GM12878 (cell line): ENCODE measurements at regions not wholly inside any gene's neighbourhood (a gene's known extent, or its start where the extent isn't known, plus 50 kb on each side); places are given as distances from the start of the nearest gene placed in this dataset.

Source experiments
- ATAC-seq: fragments of 200-7000 bp; cut with Tn5 transposase; 3 replicates; pipeline ENCODE4 v1.9.1; 2020; ENCODE audit warnings: mild to moderate bottlenecking, moderate library complexity
- BruUV-seq: library from RNA; stranded (reverse); fragments of 400-500 nt; replicated peaks from 2 replicates; lab custom pipeline; 2021; lab: Mats Ljungman, UMichigan
- CTCF ChIA-PET: fragments of 300-600 bp; sonication (Branson Sonifier 250); formaldehyde crosslinking; extraction: SDS; loops from one replicate; lab custom pipeline; 2021; ENCODE audit warnings: inconsistent platforms; lab: Yijun Ruan, JAX
- POLR2A ChIA-PET: fragments of 350-600 bp; formaldehyde crosslinking; extraction: SDS; loops from one replicate; lab custom pipeline; 2021; ENCODE audit warnings: inconsistent platforms; lab: Charles Lee
- RAD21 ChIA-PET: fragments of 300-600 bp; sonication (Branson Sonifier 250); formaldehyde crosslinking; loops from one replicate; lab custom pipeline; 2023; ENCODE audit warnings: antibody characterized with exemption; ENCODE audit not compliant: unreplicated experiment; lab: Charles Lee
- SMC1A ChIA-PET: fragments of 300-600 bp; sonication (Branson Sonifier 250); formaldehyde crosslinking; loops from one replicate; lab custom pipeline; 2023; ENCODE audit not compliant: unreplicated experiment, uncharacterized antibody; lab: Charles Lee
- DNase-seq: peaks from one replicate; pipeline ENCODE4 v3.0.0-alpha.2; 2011; ENCODE audit warnings: low read depth, low spot score
- FAIRE-seq: peaks from 3 replicates; lab custom pipeline; 2011; peaks lifted over from hg19 to GRCh38; lab: Jason Lieb, UNC
- H2AFZ ChIP-seq: 2 replicates; pipeline ENCODE4 v1.6.0; 2011; ENCODE audit warnings: low read depth, low read length, control low read depth; ENCODE audit not compliant: control insufficient read depth
- H3K27ac ChIP-seq: 2 replicates; pipeline ENCODE4 v1.5.1; 2011; ENCODE audit warnings: control low read depth; ENCODE audit not compliant: control insufficient read depth, insufficient read depth
- H3K27me3 ChIP-seq, 2 experiments: replicated peaks in 1 of 2; 2 replicates each; pipeline versions ENCODE4 v1.6.0 to v1.6.1; 2011; ENCODE audit warnings: low read length in 1 of 2; ENCODE audit not compliant: control insufficient read depth in 2 of 2, insufficient read depth in 2 of 2
- H3K36me3 ChIP-seq, 2 experiments: 2 replicates each; pipeline ENCODE4 v1.5.1; 2011; ENCODE audit warnings: low read length in 1 of 2; ENCODE audit not compliant: control insufficient read depth in 2 of 2, insufficient read depth in 2 of 2
- H3K4me1 ChIP-seq: 2 replicates; pipeline ENCODE4 v1.6.1; 2011; ENCODE audit warnings: mild to moderate bottlenecking, low read length, moderate library complexity, mixed read lengths; ENCODE audit not compliant: control insufficient read depth, insufficient read depth
- H3K4me2 ChIP-seq: 2 replicates; pipeline ENCODE4 v1.6.0; 2011; ENCODE audit warnings: control low read depth; ENCODE audit not compliant: control insufficient read depth, insufficient read depth
- H3K4me3 ChIP-seq: fragments of 200-600 bp; sonication (generic); 2 replicates; pipeline ENCODE4 v1.5.1; 2016
- H3K79me2 ChIP-seq: 2 replicates; pipeline ENCODE4 v1.6.0; 2011; ENCODE audit warnings: low read length; ENCODE audit not compliant: control insufficient read depth, insufficient read depth
- H3K9ac ChIP-seq: 2 replicates; pipeline ENCODE4 v1.8.0; 2011; ENCODE audit warnings: low read length, control low read depth, mixed read lengths; ENCODE audit not compliant: control insufficient read depth, insufficient read depth
- H3K9me3 ChIP-seq: replicated peaks from 3 replicates; pipeline ENCODE4 v1.5.1; 2011; ENCODE audit warnings: mild to moderate bottlenecking, low read length; ENCODE audit not compliant: control insufficient read depth, insufficient read depth
- H4K20me1 ChIP-seq: 2 replicates; pipeline ENCODE4 v1.6.0; 2011; ENCODE audit not compliant: control insufficient read depth, insufficient read depth
- BCL11A ChIP-seq: IDR thresholded peaks from 2 replicates; pipeline ENCODE4 v1.6.1; 2011; ENCODE audit warnings: low read depth, low read length
- BCLAF1 ChIP-seq: fragments of 450-650 bp; IDR thresholded peaks from 2 replicates; pipeline ENCODE4 v1.6.1; 2017; ENCODE audit warnings: antibody characterized with exemption, mild to moderate bottlenecking, moderate library complexity
- CUX1 ChIP-seq: IDR thresholded peaks from 2 replicates; pipeline ENCODE4 v1.6.1; 2012; ENCODE audit warnings: improper control_type of control experiment, low read depth, low read length; ENCODE audit not compliant: insufficient replicate concordance
- EP300 ChIP-seq, 2 experiments: fragments of 150-350 bp in 1 of 2; IDR thresholded peaks; 2 replicates each; pipeline ENCODE4 v1.6.1; 2011 to 2012; ENCODE audit warnings: low read depth in 2 of 2, low read length in 2 of 2, borderline replicate concordance in 1 of 2, improper control_type of control experiment in 1 of 2, inconsistent platforms in 1 of 2; ENCODE audit not compliant: control insufficient read depth in 1 of 2
- ESRRA ChIP-seq: IDR thresholded peaks from 2 replicates; pipeline ENCODE4 v1.6.1; 2012; ENCODE audit warnings: mild to moderate bottlenecking, low read length, improper control_type of control experiment
- FOS ChIP-seq: IDR thresholded peaks from 3 replicates; pipeline ENCODE4 v1.6.1; 2011; ENCODE audit warnings: borderline replicate concordance; ENCODE audit not compliant: insufficient read length; ENCODE audit errors: extremely low read depth
- HDAC6 ChIP-seq: fragments of 200-600 bp; sonication (generic); IDR thresholded peaks from one replicate; pipeline ENCODE4 v1.8.0; 2017; ENCODE audit warnings: antibody characterized with exemption; ENCODE audit not compliant: unreplicated experiment
- HDGF ChIP-seq: fragments of 450-650 bp; IDR thresholded peaks from 2 replicates; pipeline ENCODE4 v1.6.1; 2016; ENCODE audit warnings: antibody characterized with exemption
- IRF4 ChIP-seq: IDR thresholded peaks from 2 replicates; pipeline ENCODE4 v1.6.1; 2011; ENCODE audit warnings: low read depth, low read length
- MEF2B ChIP-seq: fragments of 450-650 bp; IDR thresholded peaks from 2 replicates; pipeline ENCODE4 v1.6.1; 2018; ENCODE audit warnings: mild to moderate bottlenecking, moderate library complexity; ENCODE audit not compliant: partially characterized antibody, poor library complexity, severe bottlenecking
- SMAD1 ChIP-seq: fragments of 450-650 bp; IDR thresholded peaks from 2 replicates; pipeline ENCODE4 v1.6.1; 2018; ENCODE audit warnings: mild to moderate bottlenecking, low read depth; ENCODE audit not compliant: partially characterized antibody
- SMAD5 ChIP-seq: IDR thresholded peaks from 2 replicates; pipeline ENCODE4 v1.6.1; 2016; ENCODE audit warnings: antibody characterized with exemption, low read depth
- TBL1XR1 ChIP-seq: IDR thresholded peaks from 2 replicates; pipeline ENCODE4 v1.6.1; 2012; ENCODE audit warnings: low read depth, low read length, improper control_type of control experiment
- USF1 ChIP-seq: IDR thresholded peaks from 2 replicates; pipeline ENCODE4 v1.6.1; 2011; ENCODE audit warnings: borderline replicate concordance, low read depth, mild to moderate bottlenecking, moderate library complexity, mixed read lengths, low read length; ENCODE audit not compliant: insufficient read depth; ENCODE audit errors: extremely low read length
- WGBS: methylation state at CpG from one replicate; pipeline ENCODE4 v1.1.6; 2016; ENCODE audit warnings: low lambda C conversion rate; ENCODE audit not compliant: insufficient replicate concordance, insufficient coverage; ENCODE audit errors: missing lambda C conversion rate; 5-methylcytosine and 5-hydroxymethylcytosine counted together
- in situ Hi-C: fragments of 300-500 bp; cut with MboI; formaldehyde crosslinking; loops from 9 replicates; pipeline ENCODE4 v1.14.3; 2018; ENCODE audit warnings: mixed read lengths
- intact Hi-C: fragments of 100-400 bp; cut with micrococcal nuclease; formaldehyde crosslinking; loops from one replicate; pipeline ENCODE4 v1.14.2; 2022; ENCODE audit not compliant: unreplicated experiment

GRCh38 chr6:20279608-20280287, 67.5 kb upstream of the MBOAT1 start:
- SMC1A ChIA-PET = interaction anchor here (0.9 to 1.4 kb wide), 6 partner anchors 8 to 187 kb away, joined by 3 to 5 read pairs (median 3); no protein-coding TSS in a partner anchor
- no peak for FAIRE-seq
- RAD21 ChIA-PET = no interaction called here
- in situ Hi-C loops (no loop called here), intact Hi-C loops (no loop called here)
- 0% methylated on average over 5 of the region's 5 CpGs for WGBS
- BruUV-seq = no TSS peak
- no peaks in the 10 kb centered on the region for H3K27me3 ChIP-seq
- no peaks in the 10 kb centered on the region for H3K36me3 ChIP-seq
- no peak overlapping the region for H3K4me2 ChIP-seq
- CTCF ChIA-PET = interaction anchor here (0.9 to 2.3 kb wide), 6 partner anchors 9 to 250 kb away, joined by 3 to 6 read pairs (median 4); no protein-coding TSS in a partner anchor
- POLR2A ChIA-PET = no interaction called here
- H3K27ac ChIP-seq = no peak overlapping the region
- H3K4me1 ChIP-seq = no peaks in the 10 kb centered on the region
- H4K20me1 ChIP-seq = no peaks in the 10 kb centered on the region
- no peak for ATAC-seq
- no peak overlapping the region for H3K9ac ChIP-seq
- no peak overlapping the region for H2AFZ ChIP-seq
- no peak overlapping the region for H3K4me3 ChIP-seq
- no peaks in the 10 kb centered on the region; the same call in 2 of the 3 replicates for H3K9me3 ChIP-seq
- H3K79me2 ChIP-seq = no peaks in the 10 kb centered on the region
- no peak for DNase-seq
- TF ChIP-seq SMAD5 (no peak), BCLAF1 (no peak), BCL11A (no peak), CUX1 (no peak), MEF2B (no peak), EP300 (IDR thresholded peaks at IDR 0.05; ENCODE audit: borderline replicate concordance in 1 of 2, control insufficient read depth in 1 of 2, low read depth in 2 of 2, low read length in 2 of 2) (no peak), USF1 (no peak), HDGF (no peak), SMAD1 (no peak), IRF4 (no peak), TBL1XR1 (no peak), FOS (no peak), ESRRA (no peak), HDAC6 (no peak)
